GM12891 (cell line): ENCODE measurements at regions not wholly inside any gene's neighbourhood (a gene's known extent, or its start where the extent isn't known, plus 50 kb on each side); places are given as distances from the start of the nearest gene placed in this dataset.
"Not testable (repeated sequence)": the region's sequence is repeated elsewhere in the genome, so short reads cannot be mapped to it uniquely, and the experiment has no call there.

ENCODE experiments used
- DNase-seq: peaks from one replicate; pipeline ENCODE4 v3.0.0; 2011; ENCODE audit warnings: low spot score; ENCODE audit not compliant: insufficient read length
- FAIRE-seq: peaks from 2 replicates; lab custom pipeline; 2011; peaks lifted over from hg19 to GRCh38; lab: Jason Lieb, UNC
- PAX5 ChIP-seq: IDR thresholded peaks from 2 replicates; pipeline ENCODE4 v1.6.1; 2011; ENCODE audit warnings: low read length, moderate library complexity, mild to moderate bottlenecking; ENCODE audit not compliant: insufficient read depth, severe bottlenecking
- POLR2A ChIP-seq: IDR thresholded peaks from 2 replicates; pipeline ENCODE4 v1.6.1; 2011; ENCODE audit warnings: low read depth, low read length, control low read depth
- POLR2AphosphoS5 ChIP-seq: IDR thresholded peaks from 2 replicates; pipeline ENCODE4 v1.6.1; 2011; ENCODE audit warnings: low read depth, low read length, control low read depth
- POU2F2 ChIP-seq: IDR thresholded peaks from 2 replicates; pipeline ENCODE4 v1.6.1; 2011; ENCODE audit warnings: low read depth, mild to moderate bottlenecking, control low read depth, low read length, moderate library complexity
- SPI1 ChIP-seq: IDR thresholded peaks from 2 replicates; pipeline ENCODE4 v1.6.1; 2011; ENCODE audit warnings: low read depth, low read length, control low read depth
- TAF1 ChIP-seq: IDR thresholded peaks from 2 replicates; pipeline ENCODE4 v1.6.1; 2011; ENCODE audit warnings: low read depth, low read length, control low read depth

GRCh38 chr4:52157071-52157470 lies 106.0 kb downstream of the SPATA18 start:
- not testable (repeated sequence) for FAIRE-seq, DNase-seq

DNA sequence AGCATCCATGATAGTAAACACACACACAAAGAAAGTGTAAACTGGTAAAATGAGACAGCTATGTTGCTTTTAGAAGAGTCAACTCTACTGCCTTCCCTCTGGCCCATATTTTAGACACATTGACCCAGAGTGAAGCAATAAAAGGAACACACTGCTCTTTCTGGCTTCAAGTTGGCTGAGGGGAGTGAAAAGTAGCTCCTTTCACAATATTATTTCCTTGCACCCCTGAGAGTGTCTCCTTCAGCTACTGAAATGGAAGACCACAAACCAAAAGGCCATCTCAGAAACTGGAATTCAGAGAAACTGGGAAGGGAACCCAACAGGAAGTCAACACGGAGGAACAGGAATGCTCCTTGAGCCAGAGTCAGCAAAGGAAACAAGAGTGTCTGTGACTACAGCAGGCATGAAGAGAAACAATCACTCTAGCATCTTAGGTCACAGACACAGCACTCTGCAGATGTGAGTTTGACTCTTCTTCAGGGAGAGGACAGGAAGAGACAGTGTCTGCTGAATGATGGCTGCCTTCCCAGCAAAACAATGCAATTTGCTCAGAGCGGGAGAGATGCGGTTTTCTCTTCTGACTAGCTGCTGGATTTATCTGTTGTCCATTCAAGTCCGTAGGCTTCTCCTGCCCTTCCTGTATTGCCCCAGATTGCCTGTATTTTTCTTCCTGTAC lies 106.7 kb downstream of the SPATA18 start:
- TF ChIP-seq TAF1 (no peak), PAX5 (no peak), POLR2A (no peak), POU2F2 (no peak), SPI1 (no peak), POLR2AphosphoS5 (no peak)
- DNase-seq (no peak), FAIRE-seq (no peak)

- DNase-seq (no peak), FAIRE-seq (no peak)
- TF ChIP-seq TAF1 (no peak), PAX5 (no peak), SPI1 (no peak), POLR2A (no peak), POU2F2 (no peak), POLR2AphosphoS5 (no peak)
Observed at GRCh38 chr4:52160859-52161258, 109.8 kb downstream of the SPATA18 start.

DNA sequence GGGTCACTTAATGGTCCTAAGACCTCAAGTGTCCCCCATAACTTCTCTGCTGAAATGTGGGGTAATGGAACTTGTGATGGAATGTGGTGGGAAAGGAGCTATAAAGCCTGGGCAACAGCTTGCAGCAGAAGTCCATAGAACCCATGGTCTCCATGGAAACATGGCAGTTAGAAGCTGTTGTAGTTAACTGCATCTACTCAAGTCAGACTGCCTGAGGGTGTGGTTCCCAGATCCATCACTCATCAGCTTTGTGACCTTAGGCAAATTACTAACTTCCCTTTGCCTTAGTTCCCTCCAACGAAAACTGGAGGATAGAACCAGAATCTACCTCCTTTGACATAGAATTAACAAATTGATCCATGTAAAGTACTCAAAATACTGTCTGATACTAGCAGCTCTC lies 113.0 kb downstream of the SPATA18 start:
- FAIRE-seq: no peak
- TF ChIP-seq POLR2AphosphoS5 (no peak), POLR2A (no peak), PAX5 (no peak), POU2F2 (no peak), SPI1 (no peak), TAF1 (no peak)
- no peak for DNase-seq

GRCh38 chr4:52172166-52172565 lies 121.1 kb downstream of the SPATA18 start:
- DNase-seq (no peak), FAIRE-seq (no peak)
- no peak for TF ChIP-seq PAX5
- no peak for TF ChIP-seq POLR2A
- no peak for TF ChIP-seq POLR2AphosphoS5
- no peak for TF ChIP-seq SPI1
- no peak for TF ChIP-seq POU2F2
- no peak for TF ChIP-seq TAF1

GRCh38 chr4:52173470-52174045 lies 122.5 kb downstream of the SPATA18 start:
- TF ChIP-seq PAX5: no peak
- no peak for TF ChIP-seq POU2F2
- TF ChIP-seq POLR2AphosphoS5: no peak
- no peak for TF ChIP-seq TAF1
- TF ChIP-seq SPI1: no peak
- TF ChIP-seq POLR2A: no peak
- no peak for FAIRE-seq
- DNase-seq: no peak

DNA sequence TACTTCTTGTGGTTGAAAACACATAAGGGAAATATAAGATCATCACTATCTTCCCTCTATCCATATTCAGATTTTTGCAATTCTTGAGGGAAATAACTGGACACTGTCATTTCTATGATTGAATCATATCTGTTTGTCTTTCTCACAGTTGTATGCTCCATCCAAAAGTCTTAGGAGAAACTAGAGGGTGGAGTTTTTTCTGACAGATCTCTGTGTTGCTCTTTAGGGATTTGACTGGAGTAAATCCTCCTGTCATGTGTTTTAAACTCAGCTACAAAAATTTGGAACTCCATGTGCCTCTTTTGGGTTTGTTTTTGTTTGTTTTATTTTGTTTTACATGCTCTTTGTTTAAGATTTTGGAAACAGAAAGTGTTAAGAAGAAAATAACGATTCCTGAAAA lies 136.5 kb downstream of the SPATA18 start:
- DNase-seq: no peak
- no peak for FAIRE-seq
- TF ChIP-seq POLR2AphosphoS5: no peak
- no peak for TF ChIP-seq TAF1
- TF ChIP-seq PAX5: no peak
- TF ChIP-seq POLR2A: no peak
- TF ChIP-seq POU2F2: no peak
- no peak for TF ChIP-seq SPI1

DNA sequence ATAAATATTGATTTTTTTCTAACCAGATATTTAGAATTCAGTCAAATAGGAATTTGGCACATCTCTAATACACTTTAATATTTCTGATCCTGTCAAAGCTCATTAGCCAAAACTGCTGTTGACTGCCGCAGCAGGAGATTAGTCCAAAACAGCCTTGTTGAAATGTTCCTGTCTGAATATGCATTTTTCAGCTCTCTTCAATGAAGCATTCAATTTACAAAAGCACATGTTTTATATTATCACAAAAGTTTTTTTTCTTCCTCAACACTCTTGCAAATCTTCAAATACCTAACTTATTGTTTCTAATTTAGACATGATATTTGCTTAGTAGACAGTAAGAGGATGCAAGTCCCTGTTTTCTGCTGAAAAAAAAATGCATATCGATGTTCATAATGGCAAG lies 140.9 kb downstream of the SPATA18 start:
- FAIRE-seq (no peak), DNase-seq (no peak)
- no peak for TF ChIP-seq TAF1
- no peak for TF ChIP-seq POU2F2
- TF ChIP-seq POLR2A: no peak
- no peak for TF ChIP-seq PAX5

GRCh38 chr4:52192721-52193135 lies 141.6 kb downstream of the SPATA18 start:
- FAIRE-seq (no peak), DNase-seq (no peak)
- TF ChIP-seq POU2F2 (no peak), PAX5 (no peak), POLR2A (no peak), SPI1 (no peak), POLR2AphosphoS5 (no peak), TAF1 (no peak)

DNA sequence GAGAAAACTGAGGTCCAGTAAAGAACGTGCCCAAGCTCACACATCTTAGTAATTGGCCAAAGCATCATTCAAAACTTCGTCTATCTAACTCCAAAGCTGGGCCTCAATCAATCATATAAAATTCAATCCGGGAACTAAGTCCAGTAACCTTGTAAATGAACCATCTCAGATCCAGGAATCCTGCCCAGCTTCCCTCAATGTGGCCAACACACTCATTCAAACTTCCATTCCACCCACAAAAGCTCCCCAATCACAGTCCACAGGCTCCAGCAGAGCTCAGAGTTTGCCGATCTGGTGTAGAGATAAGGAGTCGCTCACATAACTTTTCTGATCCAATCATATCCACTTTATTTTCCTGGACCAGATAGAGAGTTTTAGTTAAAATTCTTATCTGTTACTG lies 144.8 kb downstream of the SPATA18 start:
- no peak for TF ChIP-seq POLR2A
- no peak for TF ChIP-seq PAX5
- no peak for TF ChIP-seq SPI1
- TF ChIP-seq POU2F2: no peak
- no peak for TF ChIP-seq POLR2AphosphoS5
- TF ChIP-seq TAF1: no peak
- FAIRE-seq: no peak
- no peak for DNase-seq
